Adrenal gland (tissue), 9 donors: ENCODE measurements at regions not wholly inside any gene's neighbourhood (a gene's known extent, or its start where the extent isn't known, plus 50 kb on each side); places are given as distances from the start of the nearest gene placed in this dataset.

Experiments
- DNase-seq, 7 donors: peaks; one replicate each; pipeline ENCODE4 v3.0.0-alpha.2; 2019 to 2020
- H3K27ac ChIP-seq, 5 donors: fragments of 200-600 bp; sonication (generic) in 4 of 5; 1 replicate in 3 of 5; 2 replicates in 2 of 5; pipeline versions ENCODE4 v1.5.1 to v1.8.0; 2016 to 2020; ENCODE audit warnings: mild to moderate bottlenecking in 1 of 5
- H3K27me3 ChIP-seq: fragments of 200-600 bp; 2 replicates; pipeline ENCODE4 v1.8.0; 2021
- H3K36me3 ChIP-seq, 2 donors: fragments of 200-600 bp; replicated peaks in 1 of 2; 1 replicate in 1 of 2; 2 replicates in 1 of 2; pipeline versions ENCODE4 v1.5.1 to v1.8.0; 2018 to 2022
- H3K4me1 ChIP-seq, 2 donors: fragments of 200-600 bp; replicated peaks in 1 of 2; 1 replicate in 1 of 2; 2 replicates in 1 of 2; pipeline versions ENCODE4 v1.5.1 to v1.8.0; 2018 to 2021
- H3K4me3 ChIP-seq, 4 donors: fragments of 200-600 bp; sonication (generic) in 3 of 4; one replicate each; pipeline ENCODE4 v1.5.1; 2016 to 2018
- H3K9me3 ChIP-seq, 3 donors: fragments of 200-600 bp; sonication (generic) in 1 of 3; replicated peaks in 1 of 3; 1 replicate in 2 of 3; 2 replicates in 1 of 3; pipeline versions ENCODE4 v1.5.1 to v1.8.0; 2016 to 2021
- POLR2A ChIP-seq, 2 donors: fragments of 450-650 bp; IDR thresholded peaks; one replicate each; pipeline ENCODE4 v1.6.1; 2017; ENCODE audit warnings: antibody characterized with exemption in 2 of 2, mild to moderate bottlenecking in 2 of 2, moderate library complexity in 1 of 2
- WGBS, 4 donors: extraction: QIAGEN DNeasy Blood & Tissue Kit in 2 of 4; methylation state at CpG; one replicate each; pipeline versions ENCODE4 v1.1.5 to v1.1.7; 2013 to 2017; 5-methylcytosine and 5-hydroxymethylcytosine counted together
- intact Hi-C, 2 donors: fragments of 100-400 bp; cut with DNase I; formaldehyde crosslinking; loops; one replicate each; pipeline versions ENCODE4 v1.14.1 to v1.15.0; 2022 to 2023
- TF ChIP-seq, protein P1 (sequence below), 6 experiments: fragments of 450-650 bp in 4 of 6; fragments of 200-600 bp in 2 of 6; sonication (generic) in 1 of 6; IDR thresholded peaks; 1 replicate in 5 of 6; 2 replicates in 1 of 6; pipeline versions ENCODE4 v1.5.1 to v1.8.0; 2016 to 2021; ENCODE audit warnings: antibody characterized with exemption in 6 of 6, mild to moderate bottlenecking in 2 of 6, moderate library complexity in 1 of 6
- donor health status: healthy with polysubstance abuse.
- donor health status: Bipolar disorder and iron deficiency.
- donor health status: DM: yes; HTN: yes; CAD: no.
- donor health status: DM: no; HTN: no; CAD: no.
- donor health status: DM: no; HTN: no; CAD: no.

DNA sequence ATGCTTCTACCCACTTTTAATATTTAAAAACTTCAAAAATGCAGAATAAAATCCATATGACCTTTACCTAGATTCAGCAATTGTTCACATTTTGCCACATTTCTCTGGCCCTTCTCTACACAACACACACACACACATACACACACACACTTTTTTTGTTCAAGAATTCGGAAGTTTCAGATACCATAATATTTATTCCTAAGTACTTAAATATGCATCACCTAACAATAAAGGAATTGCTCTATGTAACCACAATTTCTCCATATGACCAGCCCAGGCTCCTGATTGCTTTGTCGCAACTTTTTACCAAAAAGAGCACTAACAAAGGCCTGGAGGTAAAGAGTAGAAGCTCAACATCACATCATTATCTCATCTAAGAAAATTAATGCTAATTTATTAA, 106.6 kb downstream of the FAS start:
- no peaks in the 10 kb centered on the region for H3K36me3 ChIP-seq
- H3K4me3 ChIP-seq: no peak overlapping the region
- H3K27me3 ChIP-seq: no peaks in the 10 kb centered on the region
- no peaks in the 10 kb centered on the region for H3K9me3 ChIP-seq
- H3K4me1 ChIP-seq: no peaks in the 10 kb centered on the region
- no peak for DNase-seq
- intact Hi-C loops: no loop called here
- H3K27ac ChIP-seq: no peak overlapping the region
- WGBS, 4 donors: 87 to 93% (median 89%) methylated on average over 2 of the region's 2 CpGs
- TF ChIP-seq POLR2A (IDR thresholded peaks at IDR 0.05): no peak
- TF ChIP-seq, protein P1, sequence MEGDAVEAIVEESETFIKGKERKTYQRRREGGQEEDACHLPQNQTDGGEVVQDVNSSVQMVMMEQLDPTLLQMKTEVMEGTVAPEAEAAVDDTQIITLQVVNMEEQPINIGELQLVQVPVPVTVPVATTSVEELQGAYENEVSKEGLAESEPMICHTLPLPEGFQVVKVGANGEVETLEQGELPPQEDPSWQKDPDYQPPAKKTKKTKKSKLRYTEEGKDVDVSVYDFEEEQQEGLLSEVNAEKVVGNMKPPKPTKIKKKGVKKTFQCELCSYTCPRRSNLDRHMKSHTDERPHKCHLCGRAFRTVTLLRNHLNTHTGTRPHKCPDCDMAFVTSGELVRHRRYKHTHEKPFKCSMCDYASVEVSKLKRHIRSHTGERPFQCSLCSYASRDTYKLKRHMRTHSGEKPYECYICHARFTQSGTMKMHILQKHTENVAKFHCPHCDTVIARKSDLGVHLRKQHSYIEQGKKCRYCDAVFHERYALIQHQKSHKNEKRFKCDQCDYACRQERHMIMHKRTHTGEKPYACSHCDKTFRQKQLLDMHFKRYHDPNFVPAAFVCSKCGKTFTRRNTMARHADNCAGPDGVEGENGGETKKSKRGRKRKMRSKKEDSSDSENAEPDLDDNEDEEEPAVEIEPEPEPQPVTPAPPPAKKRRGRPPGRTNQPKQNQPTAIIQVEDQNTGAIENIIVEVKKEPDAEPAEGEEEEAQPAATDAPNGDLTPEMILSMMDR (IDR thresholded peaks at IDR 0.05): no peak

DNA sequence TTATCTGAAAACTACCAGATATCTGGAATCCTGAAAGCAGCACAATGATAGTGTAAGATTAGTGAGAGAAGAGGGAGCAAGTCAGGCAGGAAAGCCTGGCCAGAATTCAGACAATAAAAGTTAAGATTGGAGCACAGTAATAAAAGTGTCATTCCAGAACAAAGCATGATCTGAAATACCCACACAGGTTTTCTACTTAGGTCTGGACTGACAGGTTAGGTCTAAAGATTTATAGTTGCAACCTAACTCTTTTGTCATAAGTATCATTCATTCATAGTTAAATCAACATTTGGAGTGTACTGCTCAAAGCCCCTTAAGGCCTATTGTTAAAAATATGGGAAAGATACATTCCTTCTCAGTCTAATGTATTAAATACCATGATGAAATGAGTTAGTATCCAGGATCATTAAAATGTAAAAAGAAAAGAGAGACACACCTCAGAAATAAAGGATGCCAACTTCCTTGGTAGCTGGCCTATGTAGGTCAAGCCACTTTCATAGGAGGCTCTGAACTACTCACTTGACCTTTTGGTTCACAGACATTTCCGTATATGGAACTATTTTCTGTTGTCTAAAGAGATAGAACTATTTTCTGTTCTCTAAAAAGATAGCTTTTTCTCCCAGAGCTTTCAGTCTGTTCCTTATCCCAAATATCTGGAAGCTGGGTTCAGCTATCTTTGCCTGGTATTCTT, 105.2 kb downstream of the FAS start:
- no peaks in the 10 kb centered on the region for H3K4me1 ChIP-seq
- H3K27ac ChIP-seq: no peak overlapping the region
- intact Hi-C loops: no loop called here
- H3K4me3 ChIP-seq: no peak overlapping the region
- TF ChIP-seq, protein P1 (IDR thresholded peaks at IDR 0.05): no peak
- no peak for TF ChIP-seq POLR2A (IDR thresholded peaks at IDR 0.05)
- no peaks in the 10 kb centered on the region for H3K9me3 ChIP-seq
- 47 to 63% (median 53%) methylated on average over 1 of the region's 1 CpG for WGBS, 4 donors
- no peak for DNase-seq
- H3K27me3 ChIP-seq: no peaks in the 10 kb centered on the region
- no peaks in the 10 kb centered on the region for H3K36me3 ChIP-seq

DNA sequence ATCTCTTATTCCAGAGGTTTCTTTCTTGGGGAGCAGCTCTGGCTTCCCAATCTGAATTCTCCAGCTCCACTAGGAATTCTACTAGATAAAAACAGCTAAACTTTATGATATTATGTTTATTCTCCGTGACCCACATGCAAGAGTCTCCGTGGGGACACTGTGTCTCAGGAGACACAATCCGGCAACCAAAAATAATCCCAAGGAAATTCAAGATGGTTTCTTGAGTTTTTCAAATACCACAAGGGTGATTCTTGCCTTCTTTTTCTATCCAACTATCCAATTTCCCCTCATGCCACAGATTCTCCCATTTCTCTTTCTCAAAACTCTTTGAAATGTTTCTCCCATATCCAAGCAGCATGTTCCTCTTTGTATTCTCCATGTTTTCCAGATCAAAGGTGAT, 103.1 kb downstream of the FAS start:
- Histone ChIP-seq H3K4me3 (no peak overlapping the region), H3K9me3 (no peaks in the 10 kb centered on the region), H3K27ac (no peak overlapping the region), H3K27me3 (no peaks in the 10 kb centered on the region), H3K4me1 (no peaks in the 10 kb centered on the region), H3K36me3 (no peaks in the 10 kb centered on the region)
- intact Hi-C loops: no loop called here
- TF ChIP-seq, protein P1 (IDR thresholded peaks at IDR 0.05): no peak
- TF ChIP-seq POLR2A (IDR thresholded peaks at IDR 0.05): no peak
- no peak for DNase-seq
- 87 to 90% (median 88%) methylated on average over 3 of the region's 3 CpGs for WGBS, 4 donors

DNA sequence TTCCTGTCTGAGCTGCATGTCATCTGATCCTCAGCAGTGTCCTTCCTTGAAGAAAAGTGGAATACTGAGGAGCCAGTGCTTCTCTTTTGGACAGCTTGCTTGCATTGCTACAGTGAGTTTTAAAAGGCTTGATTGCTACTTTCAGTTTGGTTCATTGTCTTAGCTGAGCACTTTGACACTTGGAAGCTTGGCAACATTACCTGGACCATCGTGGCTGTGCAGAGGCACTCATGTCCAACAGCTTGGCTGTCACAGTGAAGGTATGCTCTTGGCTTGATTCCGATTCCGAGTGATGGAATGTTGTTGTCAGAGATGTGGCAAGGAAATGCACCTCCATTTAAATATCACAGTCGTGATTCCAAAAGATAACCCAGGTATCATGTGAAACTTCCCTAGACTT, 102.4 kb downstream of the FAS start:
- no peaks in the 10 kb centered on the region for H3K27me3 ChIP-seq
- no peak overlapping the region for H3K27ac ChIP-seq
- no peaks in the 10 kb centered on the region for H3K4me1 ChIP-seq
- TF ChIP-seq, protein P1 (IDR thresholded peaks at IDR 0.05): no peak
- no peak for TF ChIP-seq POLR2A (IDR thresholded peaks at IDR 0.05)
- no peak for DNase-seq
- H3K9me3 ChIP-seq: no peaks in the 10 kb centered on the region
- H3K4me3 ChIP-seq: no peak overlapping the region
- WGBS, 4 donors: 78 to 96% (median 84%) methylated on average over 4 of the region's 4 CpGs
- intact Hi-C loops: no loop called here
- H3K36me3 ChIP-seq: no peaks in the 10 kb centered on the region
